ENCODE measurements at regions not wholly inside any gene's neighbourhood (a gene's known extent, or its start where the extent isn't known, plus 50 kb on each side); places are given as distances from the start of the nearest gene placed in this dataset.

- peak; percentile 63 to 79 for DNase-seq (ENCODE audit: low read depth in 1 of 2, low spot score in 1 of 2)
- TF ChIP-seq FOSB (CRISPR knock-in tag; IDR thresholded peaks at IDR 0.05), result no peak
- TF ChIP-seq NFE2L2 (conservative IDR thresholded peaks at IDR 0.05; ENCODE audit: low read length), result peak; percentile 76
- TF ChIP-seq NPAS2 (CRISPR knock-in tag; IDR thresholded peaks at IDR 0.05; ENCODE audit: borderline replicate concordance), result no peak
- TF ChIP-seq GATA3 (IDR thresholded peaks at IDR 0.05; ENCODE audit: borderline replicate concordance), result peak; percentile 37; the same call in 1 of the 2 replicates
- no peak for TF ChIP-seq PHF8 (IDR thresholded peaks at IDR 0.05; ENCODE audit: borderline replicate concordance, low read depth)
- TF ChIP-seq KDM5A (IDR thresholded peaks at IDR 0.05), result no peak
- no peak for TF ChIP-seq MAZ (IDR thresholded peaks at IDR 0.05; ENCODE audit: borderline replicate concordance, low read depth, low read length)
- TF ChIP-seq FOSL2 (IDR thresholded peaks at IDR 0.05), result peak; percentile 30; the same call in 1 of the 2 replicates
- peak; percentile 95 for TF ChIP-seq FOSL2 (CRISPR knock-in tag; IDR thresholded peaks at IDR 0.05)
- no peak for TF ChIP-seq CBX8 (IDR thresholded peaks at IDR 0.05)
- TF ChIP-seq CBX2 (IDR thresholded peaks at IDR 0.05; ENCODE audit: borderline replicate concordance, low read depth), result no peak
- no peak for TF ChIP-seq POLR2A (IDR thresholded peaks at IDR 0.05; ENCODE audit: low read length)
- TF ChIP-seq MAX (IDR thresholded peaks at IDR 0.05), result no peak; the same call in 1 of the 2 replicates
- peak; percentile 97 for TF ChIP-seq MAFK (IDR thresholded peaks at IDR 0.05; ENCODE audit: partially characterized antibody)
- no peak for TF ChIP-seq PBX3 (IDR thresholded peaks at IDR 0.05)
- TF ChIP-seq HOXA7 (CRISPR knock-in tag; IDR thresholded peaks at IDR 0.05), result no peak
- no peak for TF ChIP-seq RFX5 (IDR thresholded peaks at IDR 0.05)
- POLR2A ChIA-PET, result interaction anchor here (1.1 kb wide), 1 partner anchor 76 kb away, joined by 6 read pairs; the partner anchor contains the start of gene ID2
- H3K27ac ChIP-seq, result peak overlapping the region; percentile 61 to 74
- peak; percentile 82 to 89 for ATAC-seq
- H3K4me3 ChIP-seq, result no peak overlapping the region
- CTCF ChIA-PET, result interaction anchor here (0.9 to 2.6 kb wide), 5 partner anchors 8 to 73 kb away, joined by 3 to 10 read pairs (median 4); no protein-coding TSS in a partner anchor
- H3K4me2 ChIP-seq, result peak overlapping the region; percentile 69
- 14% methylated on average over 8 of the region's 8 CpGs for WGBS (ENCODE audit: missing lambda C conversion rate)
- no peaks in the 10 kb centered on the region for H3K9me3 ChIP-seq
- H3K4me1 ChIP-seq, result peaks cover 43% of the 10 kb centered on the region
- no peak for FAIRE-seq
Observed at GRCh38 chr2:8605351-8606065, 76.3 kb upstream of the ID2 start.

- ATAC-seq, result peak in 1 of 2 experiments; percentile 13; a peak in 3 of 6 replicates
Observed at GRCh38 chr2:8606226-8606625, 75.6 kb upstream of the ID2 start.

More at GRCh38 chr2:8606226-8606625, 75.6 kb upstream of the ID2 start:
- Histone ChIP-seq H3K27ac (peak overlapping the region; percentile 61 to 74), H3K4me1 (peaks cover 43% of the 10 kb centered on the region), H3K4me3 (no peak overlapping the region), H3K9me3 (no peaks in the 10 kb centered on the region), H3K4me2 (peak overlapping the region; percentile 69)
- no peak for FAIRE-seq
- WGBS (ENCODE audit: missing lambda C conversion rate), result 92% methylated on average over 8 of the region's 8 CpGs
- POLR2A ChIA-PET, result no interaction called here
- TF ChIP-seq EHF (CRISPR knock-in tag; IDR thresholded peaks at IDR 0.05) (no peak), RAD21 (conservative IDR thresholded peaks at IDR 0.05 in 1 of 2, IDR thresholded peaks at IDR 0.05 in 1 of 2) (no peak), ZSCAN20 (CRISPR knock-in tag; IDR thresholded peaks at IDR 0.05) (no peak), RCOR1 (IDR thresholded peaks at IDR 0.05; ENCODE audit: low read depth, low read length) (no peak), NR3C1 (IDR thresholded peaks at IDR 0.05) (no peak), EHMT2 (IDR thresholded peaks at IDR 0.05; ENCODE audit: low read depth) (no peak), POLR2A (IDR thresholded peaks at IDR 0.05; ENCODE audit: low read length) (no peak), HOXB5 (CRISPR knock-in tag; IDR thresholded peaks at IDR 0.05) (no peak), HDAC2 (IDR thresholded peaks at IDR 0.05) (no peak), ESRRA (IDR thresholded peaks at IDR 0.05; ENCODE audit: borderline replicate concordance, low read length) (no peak), E2F6 (IDR thresholded peaks at IDR 0.05; ENCODE audit: borderline replicate concordance, low read depth) (no peak), BCL3 (IDR thresholded peaks at IDR 0.05) (no peak), FOSL2 (IDR thresholded peaks at IDR 0.05) (no peak), FOSL2 (CRISPR knock-in tag; IDR thresholded peaks at IDR 0.05) (no peak), SREBF2 (IDR thresholded peaks at IDR 0.05) (no peak)
- CTCF ChIA-PET, result interaction anchor here (1.1 to 2.6 kb wide), 3 partner anchors 14 to 73 kb away, joined by 4 to 10 read pairs (median 4); no protein-coding TSS in a partner anchor
- DNase-seq (ENCODE audit: low read depth in 1 of 2, low spot score in 1 of 2), result no peak
